ENCODE measurements at regions not wholly inside any gene's neighbourhood (a gene's known extent, or its start where the extent isn't known, plus 50 kb on each side); places are given as distances from the start of the nearest gene placed in this dataset.
"Not testable (repeated sequence)": the region's sequence is repeated elsewhere in the genome, so short reads cannot be mapped to it uniquely, and the experiment has no call there.

DNA sequence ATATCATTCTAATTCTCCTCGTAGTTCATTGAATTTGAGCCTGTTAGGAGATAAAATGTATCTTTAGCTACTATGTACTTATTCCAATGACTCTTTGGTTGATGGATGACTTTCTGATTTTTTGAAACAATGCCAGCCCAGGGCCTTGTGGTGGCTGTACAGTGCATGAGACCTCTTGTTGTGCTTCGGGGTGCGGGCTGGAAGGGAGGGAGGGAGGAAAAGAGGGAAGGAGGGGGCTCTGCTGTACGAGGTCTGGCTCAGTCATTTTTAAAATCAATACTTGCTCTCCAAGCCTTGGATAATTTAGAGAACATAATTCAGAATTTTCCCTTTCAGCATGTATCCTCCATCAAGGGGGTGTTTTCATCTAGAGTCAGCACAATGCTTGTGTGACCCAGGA lies 399.7 kb upstream of the ONECUT1 start:
- H3K4me1 Mint-ChIP-seq: no peaks in the 10 kb centered on the region
- Histone ChIP-seq H3K79me2 (ENCODE audit: control insufficient read depth, insufficient read depth, low read length) (no peaks in the 10 kb centered on the region), H4K20me1 (ENCODE audit: control insufficient read depth, insufficient read depth, low read length, poor library complexity, severe bottlenecking) (no peaks in the 10 kb centered on the region), H3K27me3 (replicated peaks in 1 of 4; ENCODE audit: control extremely low read depth in 1 of 4, control insufficient read depth in 3 of 4, insufficient read depth in 4 of 4, low read length in 3 of 4) (no peaks in the 10 kb centered on the region), H3K4me2 (replicated peaks; ENCODE audit: low read depth, low read length, poor library complexity, severe bottlenecking) (no peak overlapping the region), H3K27ac (ENCODE audit: low read length in 2 of 2) (no peak overlapping the region), H3K9me3 (ENCODE audit: control extremely low read depth in 1 of 3, control insufficient read depth in 2 of 3, insufficient read depth in 1 of 3, low read length in 2 of 3) (no peaks in the 10 kb centered on the region), H3K36me3 (replicated peaks in 1 of 2; ENCODE audit: control extremely low read depth in 1 of 2, control insufficient read depth in 1 of 2, extremely low read depth in 1 of 2, insufficient read depth in 2 of 2, low read length in 1 of 2) (no peaks in the 10 kb centered on the region), H3K9ac (ENCODE audit: low read length) (no peak overlapping the region), H3K4me3 (ENCODE audit: control extremely low read depth in 1 of 5, extremely low read depth in 1 of 5, insufficient read depth in 1 of 5, low read depth in 2 of 5, low read length in 4 of 5) (no peak overlapping the region), H2AFZ (ENCODE audit: insufficient read depth, low read depth, low read length, poor library complexity, severe bottlenecking) (no peak overlapping the region), H3K4me1 (ENCODE audit: control insufficient read depth in 2 of 2, insufficient read depth in 2 of 2, low read length in 2 of 2) (no peaks in the 10 kb centered on the region)
- no peak for ATAC-seq (ENCODE audit: low read depth)
- intact Hi-C loops (cut with micrococcal nuclease): no loop called here
- H3K9me3 Mint-ChIP-seq (ENCODE audit: insufficient read depth): peaks cover 2% of the 10 kb centered on the region
- H3K27me3 Mint-ChIP-seq: no peaks in the 10 kb centered on the region
- H3K4me3 Mint-ChIP-seq: no peak overlapping the region
- no CpG with 5 or more reads among the region's 4 CpGs for WGBS (ENCODE audit: insufficient coverage)
- no peak overlapping the region for H3K27ac Mint-ChIP-seq
- POLR2A ChIA-PET: no interaction called here
- CTCF ChIA-PET: no interaction called here
- TF ChIP-seq EZH2 (IDR thresholded peaks at IDR 0.05; ENCODE audit: borderline replicate concordance, insufficient read depth, low read depth, low read length, poor library complexity, severe bottlenecking): no peak
- TF ChIP-seq, protein P1, sequence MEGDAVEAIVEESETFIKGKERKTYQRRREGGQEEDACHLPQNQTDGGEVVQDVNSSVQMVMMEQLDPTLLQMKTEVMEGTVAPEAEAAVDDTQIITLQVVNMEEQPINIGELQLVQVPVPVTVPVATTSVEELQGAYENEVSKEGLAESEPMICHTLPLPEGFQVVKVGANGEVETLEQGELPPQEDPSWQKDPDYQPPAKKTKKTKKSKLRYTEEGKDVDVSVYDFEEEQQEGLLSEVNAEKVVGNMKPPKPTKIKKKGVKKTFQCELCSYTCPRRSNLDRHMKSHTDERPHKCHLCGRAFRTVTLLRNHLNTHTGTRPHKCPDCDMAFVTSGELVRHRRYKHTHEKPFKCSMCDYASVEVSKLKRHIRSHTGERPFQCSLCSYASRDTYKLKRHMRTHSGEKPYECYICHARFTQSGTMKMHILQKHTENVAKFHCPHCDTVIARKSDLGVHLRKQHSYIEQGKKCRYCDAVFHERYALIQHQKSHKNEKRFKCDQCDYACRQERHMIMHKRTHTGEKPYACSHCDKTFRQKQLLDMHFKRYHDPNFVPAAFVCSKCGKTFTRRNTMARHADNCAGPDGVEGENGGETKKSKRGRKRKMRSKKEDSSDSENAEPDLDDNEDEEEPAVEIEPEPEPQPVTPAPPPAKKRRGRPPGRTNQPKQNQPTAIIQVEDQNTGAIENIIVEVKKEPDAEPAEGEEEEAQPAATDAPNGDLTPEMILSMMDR (IDR thresholded peaks at IDR 0.05): no peak
- DNase-seq: no peak

- H3K9ac ChIP-seq (ENCODE audit: low read length); CTCF ChIA-PET; H3K36me3 ChIP-seq (replicated peaks in 1 of 2; ENCODE audit: control extremely low read depth in 1 of 2, control insufficient read depth in 1 of 2, extremely low read depth in 1 of 2, insufficient read depth in 2 of 2, low read length in 1 of 2); H3K4me3 ChIP-seq (ENCODE audit: control extremely low read depth in 1 of 5, extremely low read depth in 1 of 5, insufficient read depth in 1 of 5, low read depth in 2 of 5, low read length in 4 of 5); H3K9me3 Mint-ChIP-seq (ENCODE audit: insufficient read depth); H3K4me3 Mint-ChIP-seq; H4K20me1 ChIP-seq (ENCODE audit: control insufficient read depth, insufficient read depth, low read length, poor library complexity, severe bottlenecking); H3K4me1 Mint-ChIP-seq; H3K27me3 Mint-ChIP-seq; H3K27ac Mint-ChIP-seq; H3K4me2 ChIP-seq (replicated peaks; ENCODE audit: low read depth, low read length, poor library complexity, severe bottlenecking); H3K9me3 ChIP-seq (ENCODE audit: control extremely low read depth in 1 of 3, control insufficient read depth in 2 of 3, insufficient read depth in 1 of 3, low read length in 2 of 3); H3K79me2 ChIP-seq (ENCODE audit: control insufficient read depth, insufficient read depth, low read length); ATAC-seq (ENCODE audit: low read depth); H3K27me3 ChIP-seq (replicated peaks in 1 of 4; ENCODE audit: control extremely low read depth in 1 of 4, control insufficient read depth in 3 of 4, insufficient read depth in 4 of 4, low read length in 3 of 4); POLR2A ChIA-PET; H3K27ac ChIP-seq (ENCODE audit: low read length in 2 of 2); DNase-seq; H3K4me1 ChIP-seq (ENCODE audit: control insufficient read depth in 2 of 2, insufficient read depth in 2 of 2, low read length in 2 of 2); H2AFZ ChIP-seq (ENCODE audit: insufficient read depth, low read depth, low read length, poor library complexity, severe bottlenecking); intact Hi-C loops (cut with micrococcal nuclease): not testable (repeated sequence)
- 82% methylated on average over 8 of the region's 9 CpGs for WGBS (ENCODE audit: insufficient coverage)
These were observed 393.3 kb upstream of the ONECUT1 start for GRCh38 chr15:53183449-53183848.

Data from B cell (primary cell).